AG04449 (cell line): ENCODE measurements at regions not wholly inside any gene's neighbourhood (a gene's known extent, or its start where the extent isn't known, plus 50 kb on each side); places are given as distances from the start of the nearest gene placed in this dataset.

Source experiments
- CTCF ChIA-PET: fragments of 350-600 bp; formaldehyde crosslinking; extraction: SDS; loops from one replicate; lab custom pipeline; 2021; ENCODE audit warnings: antibody characterized with exemption; lab: Yijun Ruan, JAX
- POLR2A ChIA-PET: fragments of 400-600, 350-600 bp; formaldehyde crosslinking; extraction: SDS; loops from one replicate; lab custom pipeline; 2020; ENCODE audit warnings: antibody characterized with exemption, inconsistent platforms; lab: Yijun Ruan, JAX
- DNase-seq: peaks from one replicate; pipeline ENCODE4 v3.0.0-alpha.2; 2010; ENCODE audit warnings: low read depth, low spot score
- H3K4me3 ChIP-seq: 2 replicates; pipeline ENCODE4 v1.5.1; 2011; ENCODE audit warnings: low read depth, mild to moderate bottlenecking, control low read depth, low read length
- TF ChIP-seq, protein P1 (sequence below): IDR thresholded peaks from one replicate; pipeline ENCODE4 v1.5.1; 2011; ENCODE audit warnings: mild to moderate bottlenecking, moderate library complexity, low read length, control low read depth, inconsistent platforms; ENCODE audit not compliant: insufficient read depth; ENCODE audit errors: missing control alignments

DNA sequence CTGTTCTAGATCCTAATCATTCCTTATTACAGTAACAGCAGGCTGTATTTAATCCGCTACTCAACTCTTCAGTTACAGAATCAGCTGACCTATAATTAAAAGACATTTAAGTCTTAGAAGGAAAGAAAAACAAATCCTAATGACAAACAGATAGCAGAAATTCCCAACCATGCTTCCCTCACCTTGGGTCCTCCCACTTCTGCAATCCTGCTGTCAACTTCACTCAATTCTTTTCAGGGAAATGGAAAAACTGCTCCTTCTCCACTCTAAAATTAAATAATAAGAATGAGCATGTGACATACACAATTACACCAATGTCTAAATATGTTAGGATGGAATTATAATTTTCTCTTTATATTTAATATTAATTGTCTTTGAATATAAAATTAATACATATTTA, 182.6 kb upstream of the LYPLAL1 start:
- no peak for DNase-seq
- TF ChIP-seq, protein P1, sequence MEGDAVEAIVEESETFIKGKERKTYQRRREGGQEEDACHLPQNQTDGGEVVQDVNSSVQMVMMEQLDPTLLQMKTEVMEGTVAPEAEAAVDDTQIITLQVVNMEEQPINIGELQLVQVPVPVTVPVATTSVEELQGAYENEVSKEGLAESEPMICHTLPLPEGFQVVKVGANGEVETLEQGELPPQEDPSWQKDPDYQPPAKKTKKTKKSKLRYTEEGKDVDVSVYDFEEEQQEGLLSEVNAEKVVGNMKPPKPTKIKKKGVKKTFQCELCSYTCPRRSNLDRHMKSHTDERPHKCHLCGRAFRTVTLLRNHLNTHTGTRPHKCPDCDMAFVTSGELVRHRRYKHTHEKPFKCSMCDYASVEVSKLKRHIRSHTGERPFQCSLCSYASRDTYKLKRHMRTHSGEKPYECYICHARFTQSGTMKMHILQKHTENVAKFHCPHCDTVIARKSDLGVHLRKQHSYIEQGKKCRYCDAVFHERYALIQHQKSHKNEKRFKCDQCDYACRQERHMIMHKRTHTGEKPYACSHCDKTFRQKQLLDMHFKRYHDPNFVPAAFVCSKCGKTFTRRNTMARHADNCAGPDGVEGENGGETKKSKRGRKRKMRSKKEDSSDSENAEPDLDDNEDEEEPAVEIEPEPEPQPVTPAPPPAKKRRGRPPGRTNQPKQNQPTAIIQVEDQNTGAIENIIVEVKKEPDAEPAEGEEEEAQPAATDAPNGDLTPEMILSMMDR, result no peak
- POLR2A ChIA-PET, result no interaction called here
- CTCF ChIA-PET, result interaction anchor here (0.6 kb wide), 1 partner anchor 73 kb away, joined by 3 read pairs; no protein-coding TSS in a partner anchor
- H3K4me3 ChIP-seq, result no peak overlapping the region

GRCh38 chr1:218994615-218995014, 179.1 kb upstream of the LYPLAL1 start:
- CTCF ChIA-PET, result no interaction called here
- no peak overlapping the region for H3K4me3 ChIP-seq
- TF ChIP-seq, protein P1, result no peak
- DNase-seq, result no peak
- POLR2A ChIA-PET, result no interaction called here

- ChIA-PET POLR2A (no interaction called here), CTCF (no interaction called here)
- TF ChIP-seq, protein P1, result no peak
- no peak overlapping the region for H3K4me3 ChIP-seq
- DNase-seq, result no peak
Observed at GRCh38 chr1:218995091-218995665, 178.5 kb upstream of the LYPLAL1 start.

GRCh38 chr1:218996362-218996761, 177.3 kb upstream of the LYPLAL1 start:
- ChIA-PET CTCF (interaction anchor here (0.9 to 1.4 kb wide), 7 partner anchors 8 to 667 kb away, joined by 3 to 6 read pairs (median 3); no protein-coding TSS in a partner anchor), POLR2A (interaction anchor here (0.5 kb wide), 1 partner anchor 33 kb away, joined by 3 read pairs; no protein-coding TSS in a partner anchor)
- DNase-seq, result no peak
- no peak overlapping the region for H3K4me3 ChIP-seq
- TF ChIP-seq, protein P1, result no peak

DNA sequence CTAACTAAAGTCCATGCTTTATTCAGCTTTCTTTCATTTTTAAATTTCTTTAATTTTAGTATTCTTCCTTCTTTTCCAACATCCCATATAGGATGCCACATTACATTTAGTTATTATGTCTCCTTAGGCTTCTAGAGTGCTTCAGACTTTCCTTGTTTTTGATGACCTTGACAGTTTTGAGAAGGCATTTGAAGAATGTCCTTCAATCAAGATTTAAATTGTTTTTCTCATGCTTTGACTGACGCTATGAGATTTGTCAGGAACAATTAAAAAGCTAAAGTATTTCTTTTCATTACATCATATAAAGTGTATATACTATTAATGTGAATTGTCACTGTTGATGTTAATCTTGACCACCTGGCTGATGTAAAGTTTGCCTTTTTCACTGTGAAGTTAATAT, 173.7 kb upstream of the LYPLAL1 start:
- no peak overlapping the region for H3K4me3 ChIP-seq
- no peak for DNase-seq
- ChIA-PET POLR2A (no interaction called here), CTCF (no interaction called here)
- TF ChIP-seq, protein P1, result no peak

DNA sequence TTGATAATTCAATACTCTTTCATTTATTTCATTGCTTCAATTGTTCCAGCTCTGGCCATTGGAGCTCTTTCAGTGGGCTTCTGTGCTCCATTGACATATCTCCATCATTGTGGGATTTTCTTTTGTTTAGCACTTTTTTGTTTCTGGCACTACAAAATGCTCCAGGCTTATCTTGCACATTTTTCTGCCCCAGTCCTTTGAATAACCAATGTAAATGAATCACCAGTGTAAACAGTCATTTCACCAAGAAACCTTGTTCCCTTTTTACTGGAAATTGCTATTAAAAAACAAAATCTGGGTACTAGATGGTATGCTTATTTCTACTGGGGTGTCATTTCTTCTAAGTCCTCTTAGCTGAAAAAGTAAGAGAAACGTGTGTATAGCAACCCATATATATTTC, 173.0 kb upstream of the LYPLAL1 start:
- TF ChIP-seq, protein P1, result no peak
- H3K4me3 ChIP-seq, result no peak overlapping the region
- POLR2A ChIA-PET, result no interaction called here
- no peak for DNase-seq
- CTCF ChIA-PET, result no interaction called here
